Endothelial cell of umbilical vein (primary cell): ENCODE measurements at regions not wholly inside any gene's neighbourhood (a gene's known extent, or its start where the extent isn't known, plus 50 kb on each side); places are given as distances from the start of the nearest gene placed in this dataset.

Experiments
- BruUV-seq: library from RNA; stranded (reverse); fragments of 400-500 nt; replicated peaks from 2 replicates; lab custom pipeline; 2021; lab: Mats Ljungman, UMichigan
- CTCF ChIA-PET: fragments of 300-600, 350-600 bp; sonication (Branson Sonifier 250); formaldehyde crosslinking; loops from one replicate; lab custom pipeline; 2021; ENCODE audit warnings: antibody characterized with exemption, inconsistent platforms; lab: Charles Lee
- POLR2A ChIA-PET: fragments of 300-600, 350-600 bp; sonication (Branson Sonifier 250); formaldehyde crosslinking; loops from one replicate; lab custom pipeline; 2021; ENCODE audit warnings: antibody characterized with exemption, inconsistent platforms; lab: Charles Lee
- DNase-seq: peaks from one replicate; pipeline ENCODE4 v3.0.0-alpha.2; 2011; ENCODE audit warnings: low read depth, low spot score
- FAIRE-seq: peaks from 2 replicates; lab custom pipeline; 2011; peaks lifted over from hg19 to GRCh38; lab: Jason Lieb, UNC
- H2AFZ ChIP-seq: 2 replicates; pipeline ENCODE4 v1.6.0; 2012; ENCODE audit warnings: low read depth, low read length, control low read depth, inconsistent platforms
- H3K27ac ChIP-seq: 2 replicates; pipeline ENCODE4 v1.5.1; 2011; ENCODE audit warnings: low read depth, mild to moderate bottlenecking, control low read depth, low read length, moderate library complexity; ENCODE audit not compliant: insufficient read depth
- H3K27me3 ChIP-seq, 2 experiments: 2 replicates each; pipeline versions ENCODE4 v1.6.0 to v1.6.1; 2011; ENCODE audit warnings: low read length in 2 of 2, mixed read lengths in 1 of 2; ENCODE audit not compliant: control insufficient read depth in 2 of 2, insufficient read depth in 2 of 2
- H3K36me3 ChIP-seq, 2 experiments: 2 replicates in 1 of 2; 3 replicates in 1 of 2; pipeline ENCODE4 v1.5.1; 2011; ENCODE audit warnings: low read length in 2 of 2, mild to moderate bottlenecking in 1 of 2, moderate library complexity in 1 of 2; ENCODE audit not compliant: control insufficient read depth in 2 of 2, insufficient read depth in 2 of 2; ENCODE audit errors: extremely low read depth in 1 of 2
- H3K4me1 ChIP-seq: 3 replicates; pipeline ENCODE4 v1.5.1; 2011; ENCODE audit warnings: mild to moderate bottlenecking, low read length; ENCODE audit not compliant: control insufficient read depth, insufficient read depth; ENCODE audit errors: extremely low read depth
- H3K4me2 ChIP-seq: 2 replicates; pipeline ENCODE4 v1.6.1; 2011; ENCODE audit warnings: low read length, control low read depth, mixed read lengths; ENCODE audit not compliant: insufficient read depth
- H3K4me3 ChIP-seq, 3 experiments: fragments of 200-600 bp in 1 of 3; sonication (generic), shearing (Covaris generic) in 1 of 3; replicated peaks in 1 of 3; 2 replicates each; pipeline ENCODE4 v1.5.1; 2011 to 2016; ENCODE audit warnings: control low read depth in 3 of 3, low read length in 3 of 3, mild to moderate bottlenecking in 2 of 3, inconsistent platforms in 1 of 3, low read depth in 1 of 3, moderate library complexity in 1 of 3; ENCODE audit not compliant: insufficient read depth in 1 of 3
- H3K79me2 ChIP-seq: 2 replicates; pipeline ENCODE4 v1.6.0; 2012; ENCODE audit warnings: low read length, inconsistent platforms; ENCODE audit not compliant: control insufficient read depth, insufficient read depth
- H3K9ac ChIP-seq: replicated peaks from 2 replicates; pipeline ENCODE3; 2011; ENCODE audit warnings: low read length, control low read depth; ENCODE audit not compliant: insufficient read depth; ENCODE audit errors: extremely low read depth
- H3K9me1 ChIP-seq: replicated peaks from 3 replicates; pipeline ENCODE4 v1.6.0; 2011; ENCODE audit warnings: mild to moderate bottlenecking, low read length; ENCODE audit not compliant: control insufficient read depth, insufficient read depth; ENCODE audit errors: extremely low read depth
- H3K9me3 ChIP-seq: replicated peaks from 2 replicates; pipeline ENCODE4 v1.5.1; 2012; ENCODE audit warnings: low read length, inconsistent platforms; ENCODE audit not compliant: control insufficient read depth, insufficient read depth
- H4K20me1 ChIP-seq: replicated peaks from 2 replicates; pipeline ENCODE3; 2011; ENCODE audit warnings: mild to moderate bottlenecking, low read length; ENCODE audit not compliant: control insufficient read depth, insufficient read depth; ENCODE audit errors: extremely low read depth
- FOS ChIP-seq: IDR thresholded peaks from 2 replicates; pipeline ENCODE4 v1.6.1; 2011; ENCODE audit warnings: mild to moderate bottlenecking, low read length, moderate library complexity, borderline replicate concordance; ENCODE audit not compliant: insufficient read depth
- GATA2 ChIP-seq: IDR thresholded peaks from 2 replicates; pipeline ENCODE4 v1.7.0; 2011; ENCODE audit warnings: low read depth, mild to moderate bottlenecking, moderate library complexity, mixed read lengths, low read length; ENCODE audit not compliant: insufficient read length, insufficient read depth
- JUN ChIP-seq: IDR thresholded peaks from 2 replicates; pipeline ENCODE4 v1.6.1; 2011; ENCODE audit warnings: borderline replicate concordance, low read depth; ENCODE audit not compliant: insufficient read length, insufficient read depth
- POLR2A ChIP-seq: IDR thresholded peaks from 2 replicates; pipeline ENCODE4 v1.6.1; 2012; ENCODE audit warnings: low read depth, mild to moderate bottlenecking, control low read depth, low read length
- POLR2AphosphoS5 ChIP-seq: IDR thresholded peaks from 2 replicates; pipeline ENCODE4 v1.6.1; 2012; ENCODE audit warnings: low read depth, mild to moderate bottlenecking, control low read depth, low read length, moderate library complexity; ENCODE audit not compliant: insufficient read depth
- dilution Hi-C: fragments of 300-500 bp; cut with MboI; formaldehyde crosslinking; loops from one replicate; pipeline ENCODE4 v1.15.0; 2019; ENCODE audit warnings: low sequenced_read_pairs; ENCODE audit not compliant: extremely low pct_ligation_motif_present
- intact Hi-C: fragments of 100-400 bp; cut with micrococcal nuclease; formaldehyde crosslinking; loops from one replicate; pipeline ENCODE4 v1.10.0; 2022

- ChIA-PET POLR2A (no interaction called here), CTCF (no interaction called here)
- dilution Hi-C loops = no loop called here
- H3K4me3 ChIP-seq = no peak overlapping the region
- peaks cover 2% of the 10 kb centered on the region for H3K9me3 ChIP-seq
- H3K27me3 ChIP-seq = no peaks in the 10 kb centered on the region
- no peak overlapping the region for H3K27ac ChIP-seq
- no peak for TF ChIP-seq FOS
- no peak overlapping the region for H3K9ac ChIP-seq
- H2AFZ ChIP-seq = no peak overlapping the region
- DNase-seq (no peak), FAIRE-seq (no peak)
- H3K4me1 ChIP-seq = no peaks in the 10 kb centered on the region
- H3K79me2 ChIP-seq = no peaks in the 10 kb centered on the region
- H3K36me3 ChIP-seq = no peaks in the 10 kb centered on the region
- no peaks in the 10 kb centered on the region for H4K20me1 ChIP-seq
- intact Hi-C loops = no loop called here
- no peaks in the 10 kb centered on the region for H3K9me1 ChIP-seq
- H3K4me2 ChIP-seq = no peak overlapping the region
- BruUV-seq = no TSS peak
These were observed 421.7 kb downstream of the STK39 start for GRCh38 chr2:167825664-167826063.

- no peak overlapping the region for H3K9ac ChIP-seq
- ChIA-PET POLR2A (no interaction called here), CTCF (no interaction called here)
- no peaks in the 10 kb centered on the region for H3K79me2 ChIP-seq
- FAIRE-seq (no peak), DNase-seq (no peak)
- H3K4me3 ChIP-seq = no peak overlapping the region
- H3K9me1 ChIP-seq = no peaks in the 10 kb centered on the region
- H3K4me2 ChIP-seq = no peak overlapping the region
- BruUV-seq = no TSS peak
- H3K27me3 ChIP-seq = no peaks in the 10 kb centered on the region
- intact Hi-C loops (no loop called here), dilution Hi-C loops (no loop called here)
- H4K20me1 ChIP-seq = no peaks in the 10 kb centered on the region
- H2AFZ ChIP-seq = no peak overlapping the region
- H3K27ac ChIP-seq = no peak overlapping the region
- TF ChIP-seq POLR2A = no peak
- TF ChIP-seq JUN = no peak
- no peak for TF ChIP-seq FOS
- no peak for TF ChIP-seq GATA2
- no peak for TF ChIP-seq POLR2AphosphoS5
- no peaks in the 10 kb centered on the region for H3K4me1 ChIP-seq
- H3K9me3 ChIP-seq = no peaks in the 10 kb centered on the region
- H3K36me3 ChIP-seq = no peaks in the 10 kb centered on the region
These were observed 424.5 kb downstream of the STK39 start for GRCh38 chr2:167822690-167823465.
